Trophoblast cell (in vitro differentiated cells and primary cell): ENCODE measurements at regions not wholly inside any gene's neighbourhood (a gene's known extent, or its start where the extent isn't known, plus 50 kb on each side); places are given as distances from the start of the nearest gene placed in this dataset.

Source experiments
- DNase-seq, 2 donors: peaks; one replicate each; pipeline ENCODE4 v3.0.0-alpha.2; 2016
- H2AFZ ChIP-seq: 2 replicates; pipeline ENCODE4 v1.6.1; 2013; ENCODE audit warnings: low read length, moderate library complexity, mild to moderate bottlenecking; ENCODE audit not compliant: insufficient read depth, poor library complexity
- H2AK5ac ChIP-seq: 2 replicates; pipeline ENCODE4 v1.6.1; 2013; ENCODE audit warnings: mild to moderate bottlenecking, low read length
- H2BK120ac ChIP-seq: 2 replicates; pipeline ENCODE4 v1.6.1; 2013; ENCODE audit warnings: low read length, mild to moderate bottlenecking, moderate library complexity; ENCODE audit not compliant: insufficient read depth, poor library complexity
- H2BK12ac ChIP-seq: 2 replicates; pipeline ENCODE4 v1.6.1; 2013; ENCODE audit warnings: mild to moderate bottlenecking, low read length, moderate library complexity
- H2BK5ac ChIP-seq: 2 replicates; pipeline ENCODE4 v1.6.1; 2013; ENCODE audit warnings: low read length, low read depth, moderate library complexity, mild to moderate bottlenecking; ENCODE audit not compliant: poor library complexity
- H3K14ac ChIP-seq: 2 replicates; pipeline ENCODE4 v1.6.1; 2013; ENCODE audit warnings: mild to moderate bottlenecking, low read length
- H3K18ac ChIP-seq: 2 replicates; pipeline ENCODE4 v1.6.1; 2013; ENCODE audit warnings: mild to moderate bottlenecking, low read length
- H3K23ac ChIP-seq: 2 replicates; pipeline ENCODE4 v1.6.1; 2013; ENCODE audit warnings: low read length
- H3K27ac ChIP-seq: 2 replicates; pipeline ENCODE4 v1.5.1; 2013; ENCODE audit warnings: low read depth, mild to moderate bottlenecking, inconsistent platforms, low read length, moderate library complexity
- H3K27me3 ChIP-seq: 2 replicates; pipeline ENCODE4 v1.6.1; 2013; ENCODE audit warnings: inconsistent platforms, mild to moderate bottlenecking, low read length, moderate library complexity; ENCODE audit not compliant: insufficient read depth
- H3K36me3 ChIP-seq, 2 experiments: 1 replicate in 1 of 2; 2 replicates in 1 of 2; pipeline ENCODE4 v1.6.1; 2013; ENCODE audit warnings: low read length in 2 of 2, mild to moderate bottlenecking in 2 of 2, moderate library complexity in 1 of 2; ENCODE audit not compliant: insufficient read depth in 2 of 2, control insufficient read depth in 1 of 2
- H3K4ac ChIP-seq: 2 replicates; pipeline ENCODE4 v1.6.1; 2013; ENCODE audit warnings: low read depth, mild to moderate bottlenecking, low read length, moderate library complexity
- H3K4me1 ChIP-seq, 2 experiments: 1 replicate in 1 of 2; 2 replicates in 1 of 2; pipeline ENCODE4 v1.6.1; 2013; ENCODE audit warnings: low read length in 2 of 2, mild to moderate bottlenecking in 2 of 2, moderate library complexity in 1 of 2; ENCODE audit not compliant: insufficient read depth in 2 of 2, control insufficient read depth in 1 of 2
- H3K4me2 ChIP-seq: 2 replicates; pipeline ENCODE4 v1.6.1; 2013; ENCODE audit warnings: inconsistent platforms, mild to moderate bottlenecking, low read length, moderate library complexity
- H3K4me3 ChIP-seq: 2 replicates; pipeline ENCODE4 v1.5.1; 2013; ENCODE audit warnings: mild to moderate bottlenecking, low read depth, low read length, inconsistent platforms
- H3K79me1 ChIP-seq: one replicate; pipeline ENCODE4 v1.6.1; 2013; ENCODE audit warnings: low read length
- H3K79me2 ChIP-seq: 2 replicates; pipeline ENCODE4 v1.6.1; 2013; ENCODE audit warnings: low read length, mild to moderate bottlenecking; ENCODE audit not compliant: control insufficient read depth, insufficient read depth, poor library complexity
- H3K9ac ChIP-seq: 2 replicates; pipeline ENCODE4 v1.6.1; 2013; ENCODE audit warnings: mild to moderate bottlenecking, low read length
- H3K9me3 ChIP-seq: 2 replicates; pipeline ENCODE4 v1.6.1; 2013; ENCODE audit warnings: low read depth, mild to moderate bottlenecking, control low read depth, inconsistent platforms, low read length; ENCODE audit not compliant: insufficient read depth
- H4K12ac ChIP-seq: 2 replicates; pipeline ENCODE4 v1.6.1; 2013; ENCODE audit warnings: low read depth, mild to moderate bottlenecking, low read length, moderate library complexity
- H4K8ac ChIP-seq: 2 replicates; pipeline ENCODE4 v1.6.1; 2013; ENCODE audit warnings: low read depth, mild to moderate bottlenecking, low read length, moderate library complexity
- H4K91ac ChIP-seq: one replicate; pipeline ENCODE4 v1.6.1; 2013; ENCODE audit warnings: low read depth, mild to moderate bottlenecking, low read length, moderate library complexity
- WGBS: extraction: QIAGEN DNeasy Blood & Tissue Kit; methylation state at CpG from one replicate; pipeline ENCODE4 v1.1.7; 2013; ENCODE audit warnings: missing lambda C conversion rate; ENCODE audit not compliant: insufficient read length, insufficient coverage; ENCODE audit errors: extremely low coverage; 5-methylcytosine and 5-hydroxymethylcytosine counted together

GRCh38 chr11:8314916-8315315 is 51.2 kb upstream of the LMO1 start:
- H4K12ac ChIP-seq = no peak overlapping the region

GRCh38 chr11:8313504-8314090 is 49.9 kb upstream of the LMO1 start:
- no CpG with 5 or more reads among the region's 6 CpGs for WGBS
- no peak overlapping the region for H3K4me3 ChIP-seq
- no peak overlapping the region for H2BK120ac ChIP-seq

More at GRCh38 chr11:8314916-8315315, 51.2 kb upstream of the LMO1 start:
- no peak overlapping the region for H2BK12ac ChIP-seq
- H3K27ac ChIP-seq = no peak overlapping the region
- no peak overlapping the region for H3K14ac ChIP-seq
- no peaks in the 10 kb centered on the region for H3K27me3 ChIP-seq
- H3K18ac ChIP-seq = no peak overlapping the region
- H4K8ac ChIP-seq = no peak overlapping the region
- H2BK120ac ChIP-seq = no peak overlapping the region
- H3K9ac ChIP-seq = no peak overlapping the region
- no peak overlapping the region for H3K4ac ChIP-seq
- no peaks in the 10 kb centered on the region for H3K79me2 ChIP-seq
- H2AFZ ChIP-seq = no peak overlapping the region
- H4K91ac ChIP-seq = no peak overlapping the region
- no peak overlapping the region for H3K4me2 ChIP-seq
- H3K4me1 ChIP-seq = no peaks in the 10 kb centered on the region
- no peak for DNase-seq
- H3K79me1 ChIP-seq = no peaks in the 10 kb centered on the region
- no peak overlapping the region for H2BK5ac ChIP-seq
- no peaks in the 10 kb centered on the region for H3K36me3 ChIP-seq
- no CpG with 5 or more reads among the region's 7 CpGs for WGBS
- H3K4me3 ChIP-seq = no peak overlapping the region
- H3K9me3 ChIP-seq = no peaks in the 10 kb centered on the region
- H2AK5ac ChIP-seq = no peak overlapping the region
- no peak overlapping the region for H3K23ac ChIP-seq

More at GRCh38 chr11:8313504-8314090, 49.9 kb upstream of the LMO1 start:
- H3K79me2 ChIP-seq = no peaks in the 10 kb centered on the region
- H3K9me3 ChIP-seq = no peaks in the 10 kb centered on the region
- no peak overlapping the region for H4K91ac ChIP-seq
- no peak overlapping the region for H2BK5ac ChIP-seq
- no peak overlapping the region for H3K23ac ChIP-seq
- no peak overlapping the region for H3K4ac ChIP-seq
- DNase-seq = no peak
- H4K8ac ChIP-seq = no peak overlapping the region
- H3K18ac ChIP-seq = no peak overlapping the region
- H3K36me3 ChIP-seq = no peaks in the 10 kb centered on the region
- no peak overlapping the region for H4K12ac ChIP-seq
- no peak overlapping the region for H2AFZ ChIP-seq
- no peak overlapping the region for H2AK5ac ChIP-seq
- H3K4me2 ChIP-seq = no peak overlapping the region
- H3K79me1 ChIP-seq = no peaks in the 10 kb centered on the region
- no peak overlapping the region for H2BK12ac ChIP-seq
- no peak overlapping the region for H3K9ac ChIP-seq
- H3K4me1 ChIP-seq = no peaks in the 10 kb centered on the region
- no peak overlapping the region for H3K27ac ChIP-seq
- no peak overlapping the region for H3K14ac ChIP-seq
- no peaks in the 10 kb centered on the region for H3K27me3 ChIP-seq
